ENCODE measurements at regions not wholly inside any gene's neighbourhood (a gene's known extent, or its start where the extent isn't known, plus 50 kb on each side); places are given as distances from the start of the nearest gene placed in this dataset.

- TF ChIP-seq CTCF (IDR thresholded peaks at IDR 0.05), result no peak
- no peak for TF ChIP-seq POLR2A (IDR thresholded peaks at IDR 0.05)
- no peak for TF ChIP-seq EP300 (IDR thresholded peaks at IDR 0.05)
Observed at GRCh38 chr2:128784626-128785306, 466.1 kb upstream of the HS6ST1 start.
